Stimulated activated CD8-positive, alpha-beta memory T cell treated with anti-CD3 and anti-CD28 coated beads, Interleukin-2, amount 100 ng/mL, for 48 hours (primary cell): ENCODE measurements at regions not wholly inside any gene's neighbourhood (a gene's known extent, or its start where the extent isn't known, plus 50 kb on each side); places are given as distances from the start of the nearest gene placed in this dataset.
"Not testable (repeated sequence)": the region's sequence is repeated elsewhere in the genome, so short reads cannot be mapped to it uniquely, and the experiment has no call there.

ENCODE experiments used
- DNase-seq, 2 donors: peaks; one replicate each; pipeline ENCODE4 v3.0.0-alpha.2; 2020; ENCODE audit warnings: low read depth in 2 of 2

- DNase-seq, result not testable (repeated sequence)
Observed at GRCh38 chr1:146326863-146327262, 98.0 kb upstream of the NOTCH2NLA start.

- DNase-seq, result not testable (repeated sequence)
Observed at GRCh38 chr1:146324463-146324862, 95.6 kb upstream of the NOTCH2NLA start.

- not testable (repeated sequence) for DNase-seq
Observed at GRCh38 chr1:146323302-146323701, 94.5 kb upstream of the NOTCH2NLA start.

GRCh38 chr1:146322893-146323292 is 94.1 kb upstream of the NOTCH2NLA start:
- DNase-seq, result not testable (repeated sequence)

GRCh38 chr1:146318715-146319114 is 89.9 kb upstream of the NOTCH2NLA start:
- DNase-seq, result not testable (repeated sequence)

- DNase-seq, result not testable (repeated sequence)
Observed at GRCh38 chr1:146317785-146318184, 89.0 kb upstream of the NOTCH2NLA start.

GRCh38 chr1:146314449-146315246 is 85.8 kb upstream of the NOTCH2NLA start:
- DNase-seq, result not testable (repeated sequence)

GRCh38 chr1:146310579-146310978 is 81.8 kb upstream of the NOTCH2NLA start:
- DNase-seq, result not testable (repeated sequence)

- DNase-seq, result not testable (repeated sequence)
Observed at GRCh38 chr1:146309427-146309826, 80.6 kb upstream of the NOTCH2NLA start.

GRCh38 chr1:146308892-146309291 is 80.1 kb upstream of the NOTCH2NLA start:
- not testable (repeated sequence) for DNase-seq

- DNase-seq, result not testable (repeated sequence)
Observed at GRCh38 chr1:146308152-146308551, 79.3 kb upstream of the NOTCH2NLA start.

GRCh38 chr1:146307632-146308031 is 78.8 kb upstream of the NOTCH2NLA start:
- not testable (repeated sequence) for DNase-seq

GRCh38 chr1:146306651-146307050 is 77.8 kb upstream of the NOTCH2NLA start:
- DNase-seq, result not testable (repeated sequence)

GRCh38 chr1:146305442-146305841 is 76.6 kb upstream of the NOTCH2NLA start:
- DNase-seq, result not testable (repeated sequence)

GRCh38 chr1:146298575-146298897 is 69.7 kb upstream of the NOTCH2NLA start:
- DNase-seq, result not testable (repeated sequence)

- not testable (repeated sequence) for DNase-seq
Observed at GRCh38 chr1:146297781-146298574, 69.2 kb upstream of the NOTCH2NLA start.

- DNase-seq, result not testable (repeated sequence)
Observed at GRCh38 chr1:146292940-146293936, 64.4 kb upstream of the NOTCH2NLA start.

GRCh38 chr1:146292424-146292823 is 63.6 kb upstream of the NOTCH2NLA start:
- not testable (repeated sequence) for DNase-seq

- not testable (repeated sequence) for DNase-seq
Observed at GRCh38 chr1:146287881-146288280, 59.1 kb upstream of the NOTCH2NLA start.

- not testable (repeated sequence) for DNase-seq
Observed at GRCh38 chr1:146284760-146285159, 55.9 kb upstream of the NOTCH2NLA start.

GRCh38 chr1:146283527-146283880 is 54.7 kb upstream of the NOTCH2NLA start:
- not testable (repeated sequence) for DNase-seq
